ENCODE measurements at regions not wholly inside any gene's neighbourhood (a gene's known extent, or its start where the extent isn't known, plus 50 kb on each side); places are given as distances from the start of the nearest gene placed in this dataset.
"Not testable (repeated sequence)": the region's sequence is repeated elsewhere in the genome, so short reads cannot be mapped to it uniquely, and the experiment has no call there.

GRCh38 chr22:48937032-48937639 is 890.5 kb downstream of the BRD1 start:
- DNase-seq = no peak

- DNase-seq = no peak
Measured at GRCh38 chr22:48936391-48936790, 891.3 kb downstream of the BRD1 start.

- no peak for DNase-seq
Measured at GRCh38 chr22:48934446-48934845, 893.2 kb downstream of the BRD1 start.

DNA sequence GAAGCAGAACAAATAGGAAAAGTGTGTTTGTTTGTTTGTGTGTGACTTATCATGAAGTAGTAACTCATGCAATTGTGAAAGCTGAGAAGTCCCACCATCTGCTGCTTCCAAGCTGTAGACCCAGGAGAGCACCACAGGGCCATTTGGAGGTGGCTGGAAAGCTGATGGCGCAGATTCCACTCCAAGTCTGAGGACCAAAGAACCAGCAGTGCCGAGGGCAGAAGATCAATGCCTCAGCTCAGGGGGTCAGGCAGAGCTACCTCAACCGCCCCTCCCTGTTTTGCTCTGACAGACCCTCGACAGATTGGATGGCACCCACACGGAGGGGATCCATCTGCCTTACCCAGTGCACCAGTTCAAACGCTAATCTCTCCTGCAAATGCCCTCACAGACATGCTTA is 896.2 kb downstream of the BRD1 start:
- no peak for DNase-seq

DNA sequence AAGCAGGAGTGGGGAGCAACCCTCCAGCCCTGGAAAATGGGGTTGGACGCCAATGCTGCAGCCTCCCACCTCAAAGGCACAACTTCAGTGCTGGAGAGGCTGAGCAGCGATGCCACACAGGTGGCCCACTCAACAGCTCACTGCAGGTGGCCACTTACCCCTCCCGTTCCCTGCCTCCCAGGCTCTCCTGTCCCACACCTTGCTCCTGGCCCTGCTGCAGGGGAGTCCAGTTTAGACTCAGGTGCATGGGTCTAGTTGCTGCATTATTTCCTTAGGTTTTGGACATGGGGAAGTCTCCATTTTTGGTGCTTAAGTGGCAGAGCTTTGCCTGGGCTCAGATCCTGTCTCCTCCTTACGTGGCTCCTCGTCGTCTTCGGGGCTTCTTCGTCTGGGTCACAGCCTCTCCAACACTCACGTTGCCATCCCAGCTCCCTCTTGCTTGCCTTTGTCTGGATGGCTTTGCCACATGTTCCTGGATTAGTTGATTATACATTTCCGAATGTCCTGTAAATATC is 898.3 kb downstream of the BRD1 start:
- no peak for DNase-seq

- no peak for DNase-seq
Measured at GRCh38 chr22:48927591-48927990, 900.1 kb downstream of the BRD1 start.

GRCh38 chr22:48926643-48927042 is 901.0 kb downstream of the BRD1 start:
- DNase-seq = no peak

- no peak for DNase-seq
Measured at GRCh38 chr22:48926136-48926535, 901.5 kb downstream of the BRD1 start.

DNA sequence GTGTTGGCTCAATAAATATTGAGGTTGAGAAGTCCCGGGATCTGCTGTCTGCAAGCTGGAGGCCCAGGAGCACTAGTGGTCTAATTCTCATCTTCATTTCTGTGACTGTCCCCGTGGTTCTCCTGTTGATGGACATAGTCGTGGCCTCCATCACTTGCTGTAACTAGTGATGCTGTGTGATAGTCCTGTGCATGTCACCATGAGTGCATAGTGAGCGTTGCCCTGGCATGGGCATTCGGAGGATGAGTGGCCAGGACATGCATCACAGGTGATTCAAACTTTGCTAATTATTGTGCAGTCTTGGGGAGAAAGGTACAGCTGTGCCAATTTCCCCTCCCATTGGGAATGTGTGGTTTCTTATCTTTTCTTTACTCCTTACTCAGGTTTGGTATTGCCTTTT is 902.2 kb downstream of the BRD1 start:
- no peak for DNase-seq

GRCh38 chr22:48923996-48924395 is 903.7 kb downstream of the BRD1 start:
- DNase-seq = no peak

DNA sequence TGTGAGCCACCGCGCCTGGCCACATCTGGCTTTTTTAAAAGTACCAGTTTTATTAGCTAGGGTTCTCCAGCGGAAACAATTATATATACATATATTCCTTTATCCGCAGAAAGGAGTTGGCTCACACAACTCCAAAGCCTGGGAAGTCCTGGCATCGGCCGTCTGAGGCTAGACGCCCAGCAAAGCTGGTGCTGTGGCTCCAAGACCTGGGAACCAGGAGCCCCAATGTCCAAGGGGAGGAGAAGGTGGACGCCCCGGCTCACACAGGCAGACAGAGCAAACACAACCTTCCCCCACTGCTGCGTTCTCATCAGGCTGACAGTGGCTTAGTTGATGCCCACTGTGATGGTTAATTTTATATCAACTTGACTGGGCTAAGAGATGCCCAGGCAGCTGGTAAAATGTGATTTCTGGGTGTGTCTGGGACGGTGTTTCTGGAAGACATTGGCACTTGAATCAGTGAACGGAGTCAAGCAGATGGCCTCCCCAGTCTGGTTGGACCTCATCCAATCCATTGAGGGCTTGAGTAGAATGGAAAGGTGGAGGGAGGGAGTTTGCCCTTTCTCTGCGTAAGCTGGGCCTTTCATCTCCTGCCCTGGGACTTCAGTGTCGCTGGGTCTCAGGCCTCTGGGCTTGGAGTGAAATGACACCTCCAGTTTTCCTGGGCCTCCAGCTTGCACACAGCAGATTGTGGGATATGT is 904.4 kb downstream of the BRD1 start:
- no peak for DNase-seq

DNA sequence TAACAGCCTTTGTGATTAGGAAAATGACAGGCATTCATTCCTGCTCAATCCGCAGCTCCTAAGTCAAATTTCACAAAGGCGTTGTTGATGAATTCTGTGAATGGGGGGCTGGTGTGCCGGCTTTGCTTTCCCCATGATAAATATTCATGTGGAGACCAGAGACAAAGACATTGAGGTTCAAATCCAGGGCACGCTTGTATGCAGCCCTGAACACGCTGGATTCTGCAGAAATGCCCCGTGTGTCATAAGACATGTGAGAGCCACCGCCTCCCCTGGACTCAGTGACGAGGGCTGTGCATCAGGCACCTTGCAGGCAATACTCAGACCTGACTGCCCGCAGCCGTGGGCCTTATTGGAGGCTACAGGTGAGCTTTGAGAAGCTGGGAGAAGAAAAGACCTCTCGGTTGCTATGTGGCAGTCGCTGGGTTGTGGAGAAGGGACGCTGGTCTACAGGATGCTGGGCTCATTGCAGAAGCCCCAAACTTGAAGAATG is 906.2 kb downstream of the BRD1 start:
- DNase-seq = no peak

GRCh38 chr22:48920776-48921241 is 906.9 kb downstream of the BRD1 start:
- no peak for DNase-seq

- DNase-seq = no peak
Measured at GRCh38 chr22:48919851-48920589, 907.7 kb downstream of the BRD1 start.

- no peak for DNase-seq
Measured at GRCh38 chr22:48919187-48919590, 908.5 kb downstream of the BRD1 start.

DNA sequence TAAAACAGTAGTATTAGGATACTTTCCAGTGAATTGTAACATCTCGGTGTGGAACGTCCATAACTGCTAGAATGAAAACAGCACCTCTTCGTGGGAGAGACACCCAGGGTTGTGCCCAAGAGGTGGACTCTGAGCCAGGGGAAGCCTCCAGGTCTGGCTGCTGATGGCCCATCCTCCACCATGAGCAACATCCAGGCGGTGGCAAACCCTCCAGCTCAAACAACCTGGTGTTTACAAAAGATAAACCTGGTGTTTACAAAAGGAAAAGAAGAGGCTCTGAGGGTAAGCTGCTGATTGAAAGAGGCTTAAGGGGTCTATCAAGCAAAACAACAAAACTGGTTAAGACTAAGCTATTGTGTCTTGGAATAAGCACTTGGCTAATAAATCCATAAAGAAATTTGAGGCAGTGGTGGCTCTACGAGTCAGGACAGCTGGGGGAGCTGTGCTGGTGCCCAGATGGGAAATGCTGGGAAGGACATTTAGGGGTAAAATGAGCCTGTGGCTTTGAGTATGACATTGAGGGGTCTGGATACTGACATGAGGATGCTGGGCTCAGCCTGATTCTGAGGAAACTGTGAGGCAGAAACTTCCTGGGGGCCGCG is 909.0 kb downstream of the BRD1 start:
- DNase-seq = no peak

GRCh38 chr22:48912356-48913066 is 915.2 kb downstream of the BRD1 start:
- not testable (repeated sequence) for DNase-seq

DNA sequence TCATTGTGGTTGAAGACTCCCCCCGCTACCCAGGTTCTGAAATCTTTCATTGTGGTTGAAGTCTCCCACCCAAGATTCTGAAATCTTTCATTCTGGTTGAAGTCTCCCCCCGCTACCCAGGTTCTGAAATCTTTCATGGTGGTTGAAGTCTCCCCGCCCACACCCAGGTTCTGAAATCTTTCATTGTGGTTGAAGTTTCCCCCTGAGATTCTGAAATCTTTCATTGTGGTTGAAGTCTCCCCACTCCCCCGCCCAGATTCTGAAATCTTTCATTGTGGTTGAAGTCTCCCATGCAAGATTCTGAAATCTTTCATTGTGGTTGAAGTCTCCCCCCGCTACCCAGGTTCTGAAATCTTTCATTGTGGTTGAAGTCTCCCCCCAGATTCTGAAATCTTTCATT is 916.0 kb downstream of the BRD1 start:
- peak; percentile 45 for DNase-seq

DNA sequence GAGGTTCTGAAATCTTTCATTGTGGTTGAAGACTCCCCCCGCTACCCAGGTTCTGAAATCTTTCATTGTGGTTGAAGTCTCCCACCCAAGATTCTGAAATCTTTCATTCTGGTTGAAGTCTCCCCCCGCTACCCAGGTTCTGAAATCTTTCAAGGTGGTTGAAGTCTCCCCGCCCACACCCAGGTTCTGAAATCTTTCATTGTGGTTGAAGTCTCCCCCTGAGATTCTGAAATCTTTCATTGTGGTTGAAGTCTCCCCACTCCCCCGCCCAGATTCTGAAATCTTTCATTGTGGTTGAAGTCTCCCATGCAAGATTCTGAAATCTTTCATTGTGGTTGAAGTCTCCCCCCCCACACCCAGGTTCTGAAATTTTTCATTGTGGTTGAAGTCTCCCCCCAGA is 916.6 kb downstream of the BRD1 start:
- not testable (repeated sequence) for DNase-seq

DNA sequence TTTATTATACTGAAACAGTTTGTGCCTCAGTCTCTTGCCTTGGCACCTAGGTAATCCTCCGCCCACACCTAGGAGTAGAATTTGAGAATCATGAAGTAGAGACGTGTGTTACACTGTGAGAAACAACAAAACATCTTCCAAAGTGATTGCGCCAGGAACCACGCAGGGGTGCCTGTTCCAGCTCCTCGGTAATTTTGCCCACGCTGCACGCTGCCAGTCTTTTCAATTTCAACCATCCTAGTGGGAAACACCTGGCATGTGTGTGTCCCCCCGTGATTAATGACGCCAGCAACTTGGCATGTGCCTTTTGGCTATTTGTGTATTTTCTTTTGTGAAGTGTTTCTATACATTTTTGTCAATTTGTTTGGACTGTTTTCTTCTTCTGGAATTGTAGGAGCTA is 919.1 kb downstream of the BRD1 start:
- DNase-seq = no peak

DNA sequence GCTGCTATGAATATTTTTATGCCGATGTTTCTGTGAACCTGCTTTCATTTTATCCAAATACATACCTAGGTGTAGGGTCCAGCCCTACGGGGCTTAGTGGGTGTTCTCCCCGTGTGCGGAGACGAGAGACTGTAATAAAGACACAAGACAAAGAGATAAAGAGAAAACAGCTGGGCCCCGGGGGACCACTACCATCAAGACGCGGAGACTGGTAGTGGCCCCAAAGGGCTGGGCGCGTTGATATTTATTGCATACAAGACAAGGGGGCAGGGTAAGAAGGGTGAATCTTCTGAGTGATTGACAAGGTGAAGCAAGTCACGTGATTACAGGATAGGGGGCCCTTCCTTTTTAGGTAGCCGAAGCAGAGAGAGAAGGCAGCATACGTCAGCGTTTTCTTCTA is 920.1 kb downstream of the BRD1 start:
- no peak for DNase-seq

- no peak for DNase-seq
Measured at GRCh38 chr22:48906216-48906835, 921.3 kb downstream of the BRD1 start.
